Stimulated activated CD8-positive, alpha-beta memory T cell treated with anti-CD3 and anti-CD28 coated beads, Interleukin-15, amount 100 ng/mL, for 4 hours (primary cell): ENCODE measurements at regions not wholly inside any gene's neighbourhood (a gene's known extent, or its start where the extent isn't known, plus 50 kb on each side); places are given as distances from the start of the nearest gene placed in this dataset.
"Not testable (repeated sequence)": the region's sequence is repeated elsewhere in the genome, so short reads cannot be mapped to it uniquely, and the experiment has no call there.

ENCODE experiments used
- DNase-seq, 2 donors: peaks; one replicate each; pipeline ENCODE4 v3.0.0-alpha.2; 2020; ENCODE audit warnings: low read depth in 2 of 2

DNA sequence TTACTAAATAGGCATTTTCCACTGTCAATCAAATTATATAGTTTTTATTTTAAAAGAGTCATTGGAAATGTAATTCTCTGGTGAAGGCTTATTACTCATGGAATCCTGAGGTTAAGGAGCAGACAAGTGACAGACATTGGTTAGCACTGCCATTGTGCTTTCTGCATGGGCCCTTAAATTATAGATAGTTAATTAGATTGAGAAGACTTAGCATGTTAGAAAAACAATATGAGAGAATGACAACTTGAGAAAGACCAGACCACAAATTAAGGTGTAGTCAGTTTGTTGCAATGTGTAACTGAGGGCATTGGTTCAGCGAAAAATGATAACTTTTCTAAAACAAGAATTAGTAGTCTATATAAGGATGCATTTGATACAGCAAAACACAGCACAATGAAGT, 195.5 kb downstream of the SLITRK6 start:
- no peak for DNase-seq

DNA sequence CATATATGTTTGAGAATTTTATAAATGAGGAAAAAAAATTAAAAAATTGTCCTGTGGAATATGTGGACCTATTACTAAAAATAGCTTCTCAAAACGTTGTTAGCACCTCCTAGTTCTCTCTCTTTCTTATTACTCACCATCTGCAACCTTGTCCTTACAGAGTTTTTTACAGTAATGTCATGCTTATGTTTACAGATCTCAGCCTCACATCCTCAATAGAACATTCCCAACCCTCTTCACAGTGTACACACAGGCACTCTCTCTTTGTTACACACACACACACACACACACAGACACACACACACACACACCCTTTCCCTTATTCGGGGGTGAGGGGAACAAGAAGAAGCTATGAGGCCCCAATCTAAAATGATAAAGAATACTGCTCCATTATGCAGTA, 197.7 kb downstream of the SLITRK6 start:
- DNase-seq, result no peak

DNA sequence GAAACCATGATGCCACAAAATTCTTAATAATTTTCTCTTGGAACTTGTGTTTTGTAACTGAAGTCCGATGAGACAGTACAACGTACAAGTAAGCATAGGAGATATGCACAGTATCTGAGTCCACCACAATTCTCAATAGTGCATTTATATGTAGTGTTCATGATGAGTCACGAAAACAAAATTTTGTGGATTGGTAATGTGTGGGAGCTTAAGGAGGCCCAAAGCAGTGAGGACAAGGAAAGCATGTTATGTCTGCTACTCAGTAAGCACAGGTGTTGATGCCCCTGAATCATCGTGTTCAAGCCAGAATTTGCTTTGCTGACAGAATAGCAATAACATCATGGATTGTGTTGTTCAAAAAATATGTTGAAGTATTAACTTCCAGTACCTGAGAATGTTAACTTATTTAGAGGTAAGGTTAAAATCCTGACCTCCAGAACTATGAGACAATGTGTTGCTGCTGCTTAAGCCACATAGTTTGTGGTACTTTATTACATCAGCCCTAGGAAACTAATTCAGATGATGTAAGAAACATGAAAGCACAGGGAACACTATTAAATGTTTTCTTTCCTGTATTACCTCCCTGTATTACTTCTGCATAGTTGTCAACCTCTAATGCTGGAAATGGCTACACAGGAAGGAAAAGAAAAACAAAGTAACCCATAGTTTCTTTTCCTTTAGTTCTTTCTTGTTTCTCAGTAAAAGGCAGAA, 201.3 kb downstream of the SLITRK6 start:
- DNase-seq, result no peak

DNA sequence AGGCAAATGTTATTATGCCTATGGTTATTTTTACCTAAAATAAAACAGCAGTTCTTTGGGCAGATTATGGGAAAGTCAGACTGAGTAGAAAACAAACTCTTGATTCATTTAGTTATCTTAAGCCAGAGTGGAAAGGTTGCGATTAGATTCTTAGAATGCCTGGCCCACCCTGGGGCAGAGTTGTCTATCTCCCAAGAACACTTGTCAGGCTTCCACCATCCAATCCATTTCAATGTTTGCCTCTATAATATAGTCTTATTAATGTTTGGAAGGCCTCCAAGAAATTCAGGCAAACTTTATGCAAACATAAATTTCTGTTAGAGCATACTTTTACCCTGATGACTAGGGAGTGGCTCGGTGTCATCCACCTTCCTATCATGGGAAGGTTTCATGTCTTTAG, 207.0 kb downstream of the SLITRK6 start:
- no peak for DNase-seq

DNA sequence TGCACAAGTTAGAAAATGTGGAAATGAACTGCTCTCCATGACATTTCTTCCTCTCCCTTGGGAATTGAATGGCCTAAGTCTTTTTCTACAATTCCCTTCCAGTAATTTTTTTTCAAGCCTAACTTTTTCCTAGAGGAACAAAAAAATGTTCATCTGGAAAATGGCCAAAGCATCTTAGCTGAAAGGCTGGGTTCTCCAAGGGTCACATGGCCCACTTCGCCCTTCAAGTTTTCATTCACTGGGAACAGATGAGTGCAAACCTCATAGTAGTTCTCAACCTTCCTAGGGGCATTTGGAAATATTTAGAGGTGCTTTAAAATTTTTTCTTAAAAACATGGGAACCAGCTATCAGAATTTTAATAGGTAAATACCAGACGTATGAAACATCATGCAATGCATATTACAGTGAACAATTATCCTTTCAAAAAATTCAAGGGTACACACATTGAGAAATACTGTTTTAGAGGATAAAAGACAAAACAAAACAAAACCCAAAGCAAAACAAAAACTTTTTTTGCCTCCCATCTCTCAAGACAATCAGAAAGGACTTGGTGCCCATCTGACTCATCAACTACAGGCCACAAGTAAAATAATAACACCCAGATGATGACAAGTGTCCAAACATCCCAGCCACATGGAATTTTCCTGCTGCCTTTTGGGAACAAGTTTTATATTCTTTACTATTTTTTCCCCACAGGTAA, 208.8 kb downstream of the SLITRK6 start:
- DNase-seq, result no peak

DNA sequence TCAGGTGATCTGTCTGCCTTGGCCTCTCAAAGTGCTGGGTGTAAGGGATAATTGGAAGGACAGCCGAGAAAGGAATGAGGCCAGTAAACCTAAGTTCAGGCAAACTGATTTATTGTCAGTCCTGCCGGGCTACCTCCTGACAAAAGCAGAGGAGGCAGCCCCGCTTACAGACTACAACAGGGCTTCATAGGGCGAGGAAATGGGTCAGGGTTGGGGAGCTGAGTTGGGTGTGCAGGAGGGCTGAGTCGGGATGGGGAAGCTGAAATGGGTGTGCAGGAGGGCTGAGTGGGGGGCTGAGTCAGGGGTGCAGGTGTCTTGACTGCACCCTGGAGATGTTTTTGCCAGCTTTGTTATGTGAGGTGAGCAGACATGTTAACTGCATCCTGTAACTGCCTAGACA, 210.2 kb downstream of the SLITRK6 start:
- no peak for DNase-seq

DNA sequence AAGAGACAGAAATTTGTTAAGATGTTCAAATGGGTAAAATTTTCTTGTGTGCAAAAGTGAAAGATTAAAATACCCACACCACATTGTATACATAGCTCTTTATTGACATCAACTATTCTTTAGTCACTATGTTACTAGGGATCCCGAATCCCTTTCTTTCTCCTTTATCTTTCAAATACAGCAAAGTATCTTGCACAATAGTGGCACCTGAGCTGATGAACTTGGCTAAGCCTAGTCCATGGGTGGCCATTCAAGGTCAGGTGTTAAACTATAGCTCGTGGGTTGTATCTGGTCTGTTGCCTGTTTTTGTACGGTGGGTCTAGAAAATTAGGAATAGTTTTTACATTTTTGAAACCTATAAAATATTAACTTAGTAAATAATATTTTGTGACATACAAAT, 210.9 kb downstream of the SLITRK6 start:
- DNase-seq, result no peak

DNA sequence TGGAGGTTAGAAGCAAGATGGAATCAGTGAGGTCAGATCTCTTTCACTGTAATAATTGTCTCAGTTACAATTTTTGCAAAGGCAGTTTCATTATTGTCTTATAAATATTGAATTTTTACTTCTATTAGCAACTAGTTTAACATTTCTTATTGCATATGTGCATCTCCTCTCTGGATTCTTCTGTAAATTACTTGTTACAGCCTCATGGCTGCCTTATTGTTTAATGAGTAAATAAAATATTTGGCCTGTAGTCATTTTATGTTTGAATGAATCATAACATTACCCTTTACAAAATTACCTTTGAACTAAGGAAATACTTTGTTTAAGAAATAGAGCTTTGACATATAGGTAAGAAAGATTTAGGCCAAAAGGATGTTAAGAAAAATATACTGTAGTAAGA, 212.4 kb downstream of the SLITRK6 start:
- DNase-seq, result no peak

DNA sequence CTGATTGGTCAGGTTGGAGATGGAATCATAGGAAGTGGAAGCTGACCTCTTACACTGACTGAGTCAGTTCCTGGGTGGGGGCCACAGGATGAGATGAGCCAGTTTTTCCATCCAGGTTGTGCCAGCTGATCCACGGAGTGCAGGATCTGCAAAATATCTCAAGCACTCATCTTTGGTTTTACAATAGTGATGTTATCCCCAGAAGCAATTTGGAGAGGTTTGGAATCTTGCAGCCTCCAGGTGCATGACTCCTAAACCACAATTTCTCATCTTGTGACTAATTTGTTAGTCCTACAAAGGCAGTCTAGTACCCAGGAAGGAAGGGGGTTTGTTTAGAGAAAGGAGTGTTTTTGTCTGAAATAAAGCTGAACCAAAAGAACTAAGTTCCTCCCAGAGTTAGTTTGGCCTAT, 212.8 kb downstream of the SLITRK6 start:
- DNase-seq, result no peak

DNA sequence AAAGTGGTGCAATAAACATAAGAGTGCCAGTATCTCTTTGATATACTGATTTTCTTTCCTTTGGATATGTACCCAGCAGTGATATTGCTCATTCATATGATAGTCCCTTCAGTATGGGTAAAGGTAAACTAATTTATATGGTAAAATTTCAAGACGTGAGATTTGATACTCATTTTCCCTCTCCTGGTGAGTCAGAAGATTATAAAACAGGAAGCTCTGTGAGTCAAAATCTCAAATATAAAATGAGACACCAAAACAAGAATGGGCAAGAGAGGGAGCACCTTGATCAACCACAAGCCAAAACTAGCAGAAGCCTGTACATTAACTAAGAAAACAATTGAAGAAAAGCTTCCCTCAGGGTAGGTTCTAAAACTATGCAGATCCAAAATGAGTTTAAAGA, 216.3 kb downstream of the SLITRK6 start:
- no peak for DNase-seq

DNA sequence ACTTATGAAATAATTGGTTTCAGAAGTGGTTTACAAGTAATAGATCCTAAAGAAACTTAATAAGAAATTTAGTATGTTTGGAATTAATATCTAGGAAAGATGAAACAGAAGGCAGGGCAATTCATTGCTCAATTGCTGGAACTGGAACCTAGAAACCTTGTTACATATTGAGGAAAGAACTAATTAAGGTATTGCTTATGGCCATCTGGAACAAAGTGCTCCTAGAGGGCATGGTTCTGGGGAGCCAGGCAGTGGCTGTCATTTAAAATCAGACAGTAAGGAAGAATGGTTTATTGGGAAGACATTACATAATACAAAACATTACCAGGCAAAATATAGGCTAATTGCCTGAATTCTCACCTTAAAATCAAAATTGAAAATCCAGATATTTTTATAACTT, 224.1 kb downstream of the SLITRK6 start:
- DNase-seq, result no peak

DNA sequence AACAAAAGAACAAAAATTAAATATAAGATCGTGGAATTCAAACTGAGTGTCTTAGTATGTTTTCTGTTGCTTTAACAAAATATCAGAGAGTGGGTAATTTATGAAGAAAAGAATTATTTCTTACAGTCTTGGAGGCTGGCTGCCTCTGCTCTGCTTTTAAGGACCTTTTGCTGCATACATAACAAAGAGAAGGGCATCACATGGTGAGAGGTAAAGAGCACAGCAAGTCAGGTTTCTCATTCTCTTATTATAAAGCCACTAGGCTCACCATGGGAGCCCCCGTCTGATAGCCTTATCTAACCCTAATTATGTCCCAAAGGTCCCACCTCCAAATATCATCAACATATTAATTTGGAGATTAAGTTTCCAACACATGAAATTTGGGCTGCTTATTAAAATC, 231.3 kb downstream of the SLITRK6 start:
- DNase-seq, result no peak

DNA sequence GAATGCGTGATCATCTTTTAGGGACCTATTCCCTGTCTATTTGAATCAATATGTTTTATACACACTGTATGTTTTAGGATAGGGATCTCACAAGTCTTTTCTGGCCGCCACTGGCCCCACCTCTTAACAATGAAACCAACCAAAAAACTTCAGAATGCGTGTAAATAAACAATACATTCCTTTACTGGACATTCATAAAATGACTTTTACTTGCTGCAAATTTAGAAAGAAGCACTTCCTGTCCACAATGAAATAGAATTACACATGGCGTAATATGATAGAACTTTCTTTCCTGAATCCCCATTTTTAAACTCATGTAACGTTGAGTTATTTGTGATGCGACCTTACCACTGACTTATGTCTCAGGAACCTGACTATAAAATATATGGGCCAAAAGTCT, 233.6 kb downstream of the SLITRK6 start:
- no peak for DNase-seq

DNA sequence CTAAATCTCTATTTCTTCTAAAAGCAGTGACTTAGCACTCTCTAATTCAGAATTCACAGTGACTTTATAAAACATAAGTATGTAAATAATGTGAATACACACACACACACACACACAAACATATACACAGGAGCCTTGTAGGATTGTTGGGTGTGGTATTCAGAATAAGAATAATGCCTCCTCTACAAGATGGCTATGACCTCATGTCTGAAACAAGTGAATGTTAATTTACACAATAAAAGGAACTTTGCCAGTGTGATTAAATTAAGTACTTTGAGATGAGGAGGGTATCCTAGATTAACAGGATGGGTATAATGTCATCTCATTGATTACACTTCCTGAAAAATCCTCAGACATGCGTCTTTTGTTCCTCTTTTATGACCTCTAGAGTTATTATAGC, 234.6 kb downstream of the SLITRK6 start:
- no peak for DNase-seq

DNA sequence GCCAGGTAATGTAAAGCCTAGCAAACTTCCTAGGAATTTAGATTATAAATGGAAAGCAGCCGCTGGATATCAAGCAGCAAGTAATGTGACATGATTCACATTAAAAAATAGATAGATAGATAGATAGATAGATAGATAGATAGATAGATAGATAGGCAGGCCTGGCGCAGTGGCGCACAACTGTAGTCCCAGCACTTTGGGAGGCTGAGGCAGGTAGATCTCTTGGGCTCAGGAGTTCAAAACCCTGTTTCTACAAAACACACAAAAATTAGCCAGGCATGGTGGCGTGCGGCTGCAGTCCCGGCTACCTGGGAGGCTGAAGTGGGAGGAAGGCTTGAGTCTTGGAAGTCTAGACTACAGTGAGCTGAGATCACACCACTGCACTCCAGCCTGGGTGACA, 236.9 kb downstream of the SLITRK6 start:
- no peak for DNase-seq

DNA sequence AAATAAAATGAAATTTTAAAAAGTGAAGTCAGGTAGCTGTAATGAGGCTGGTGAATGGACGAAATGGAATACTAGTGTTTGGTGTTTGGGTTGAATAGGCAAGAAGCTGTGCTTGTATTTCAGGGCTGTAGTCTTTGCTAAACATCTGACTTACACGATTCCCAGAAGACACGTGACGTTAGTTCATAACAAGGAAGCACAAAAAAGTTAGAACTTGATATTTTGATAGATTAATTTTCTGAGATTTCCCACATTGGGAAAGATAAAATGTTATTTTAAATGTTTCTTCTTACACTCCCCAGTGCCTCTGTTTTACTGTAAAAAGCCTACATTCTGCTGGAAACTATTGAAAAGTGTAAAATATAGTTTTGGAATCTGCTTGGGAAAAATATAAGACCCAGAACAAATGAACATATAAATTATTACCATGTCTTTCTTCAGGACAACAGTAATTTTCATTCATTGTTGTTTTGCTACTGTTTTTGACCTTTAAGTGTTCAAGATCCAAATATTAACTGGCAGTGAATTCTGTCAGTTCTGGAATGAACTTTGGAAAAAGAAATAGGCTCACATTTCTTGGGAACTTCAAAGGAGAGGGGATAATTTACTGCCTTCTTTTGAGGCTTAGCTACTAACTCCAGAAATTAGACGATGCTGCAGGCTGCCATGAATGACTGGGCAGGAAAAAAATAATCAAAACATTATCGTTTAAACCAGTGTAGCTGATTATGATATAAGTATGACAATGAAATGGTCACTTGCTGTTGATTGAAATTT, 241.3 kb downstream of the SLITRK6 start:
- DNase-seq, result no peak

DNA sequence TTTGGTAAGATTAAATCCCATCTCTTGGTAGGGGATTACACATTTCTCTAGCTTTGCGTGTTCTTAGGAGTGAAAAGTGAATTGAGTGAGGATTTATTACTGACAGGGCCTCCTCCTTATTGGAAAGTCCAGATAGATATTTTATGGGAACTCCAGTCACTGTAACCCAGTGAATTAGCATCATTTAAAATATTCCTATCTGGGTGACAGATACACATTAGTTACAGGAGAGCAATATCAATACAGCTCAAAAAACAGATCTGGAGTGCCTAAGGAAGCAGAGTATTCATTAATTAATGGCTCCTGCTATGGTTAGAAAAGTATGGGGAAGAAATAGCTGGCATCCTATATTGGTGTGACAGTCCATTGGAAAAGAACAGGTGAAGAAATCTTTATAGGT, 248.2 kb downstream of the SLITRK6 start:
- DNase-seq, result no peak

DNA sequence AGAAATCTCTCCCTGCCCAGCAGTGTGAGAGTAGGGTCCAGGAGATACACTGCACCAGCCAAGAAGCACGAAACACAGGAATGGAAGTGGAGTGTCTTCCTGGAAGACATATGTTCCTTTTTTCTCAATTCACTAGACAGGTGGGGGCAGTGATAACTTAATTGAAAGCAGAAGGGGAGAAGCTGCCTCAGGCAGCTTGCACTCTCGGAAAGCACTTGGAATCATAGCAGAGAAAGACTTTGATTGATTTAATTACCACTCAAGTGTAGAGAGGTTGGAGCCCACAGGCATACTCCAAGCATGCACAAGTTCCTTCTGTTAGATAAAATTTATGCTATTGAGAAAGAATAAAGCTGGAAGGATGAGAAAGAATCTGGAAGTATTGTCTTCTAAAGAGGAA, 249.4 kb downstream of the SLITRK6 start:
- no peak for DNase-seq

DNA sequence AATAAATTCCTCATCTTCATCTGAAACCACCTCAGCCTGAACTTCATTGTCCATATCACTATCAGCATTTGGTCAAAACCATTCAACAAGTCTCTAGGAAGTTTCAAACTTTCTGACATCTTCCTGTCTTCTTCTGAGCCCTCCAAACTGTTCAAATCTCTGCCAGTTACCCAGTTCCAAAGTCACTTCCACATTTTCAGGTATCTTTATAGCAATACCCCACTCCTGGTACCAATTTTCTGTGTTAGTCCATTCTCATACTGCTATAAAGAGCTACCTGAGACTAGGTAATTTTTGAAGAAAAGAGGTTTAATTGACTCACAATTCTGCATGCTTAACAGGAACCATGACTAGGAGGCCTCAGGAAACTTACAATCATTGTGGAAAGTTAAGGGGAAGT, 250.4 kb downstream of the SLITRK6 start:
- DNase-seq, result not testable (repeated sequence)

DNA sequence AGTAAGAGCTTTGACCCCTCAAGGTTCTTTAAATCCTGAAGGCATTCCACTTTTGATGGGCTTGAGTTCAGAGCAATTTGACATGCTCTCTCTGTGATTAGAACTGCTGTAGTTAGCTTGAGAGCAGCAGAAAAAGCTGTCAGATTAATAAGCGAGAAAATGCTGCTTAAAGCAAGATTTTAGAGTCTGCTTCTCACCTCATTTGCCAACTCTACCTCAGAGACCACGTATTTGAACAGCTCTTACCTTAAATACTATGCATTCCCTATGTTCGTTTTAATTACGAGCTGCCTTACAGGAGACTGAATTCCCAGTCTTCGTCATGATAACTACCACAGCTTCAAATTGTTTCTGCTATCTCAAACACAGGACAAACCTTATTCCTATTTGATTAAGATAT, 253.4 kb downstream of the SLITRK6 start:
- DNase-seq, result no peak

DNA sequence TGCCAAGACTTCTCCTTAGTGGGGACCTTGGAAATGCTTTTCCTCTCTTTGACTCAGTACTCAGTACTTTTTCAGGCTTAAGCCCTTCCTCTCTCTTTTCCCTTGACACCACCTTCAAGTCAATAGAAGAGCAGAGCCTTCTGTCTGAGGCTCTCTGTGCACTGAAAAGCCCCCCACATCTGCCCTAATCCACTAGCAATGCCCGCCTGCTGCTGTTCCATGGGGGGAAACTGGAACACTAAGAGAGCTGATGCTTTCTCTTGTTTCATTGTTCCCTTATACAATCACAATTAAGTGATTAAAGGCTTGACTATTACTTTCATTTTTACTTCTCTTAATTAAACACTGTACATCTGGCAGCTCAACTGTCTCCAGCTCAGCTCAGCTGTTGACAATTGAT, 254.5 kb downstream of the SLITRK6 start:
- no peak for DNase-seq

DNA sequence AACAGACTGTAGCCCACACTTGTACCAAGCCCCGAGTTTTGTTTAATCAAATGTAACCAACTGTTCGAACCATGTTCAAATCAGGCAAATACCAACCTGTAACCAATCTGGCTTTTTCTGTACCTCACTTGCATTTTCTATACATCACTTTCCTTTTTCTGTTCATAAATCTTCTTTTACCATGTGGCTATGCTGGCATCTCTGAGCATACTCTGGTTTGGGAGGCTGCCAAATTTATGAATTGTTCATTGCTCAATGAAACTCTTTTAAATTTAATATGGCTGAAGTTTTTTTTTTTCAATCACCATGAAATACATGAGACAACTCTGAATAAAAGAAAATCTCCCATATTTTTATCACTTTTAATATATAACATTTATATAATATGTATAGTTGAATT, 256.1 kb downstream of the SLITRK6 start:
- DNase-seq, result no peak

DNA sequence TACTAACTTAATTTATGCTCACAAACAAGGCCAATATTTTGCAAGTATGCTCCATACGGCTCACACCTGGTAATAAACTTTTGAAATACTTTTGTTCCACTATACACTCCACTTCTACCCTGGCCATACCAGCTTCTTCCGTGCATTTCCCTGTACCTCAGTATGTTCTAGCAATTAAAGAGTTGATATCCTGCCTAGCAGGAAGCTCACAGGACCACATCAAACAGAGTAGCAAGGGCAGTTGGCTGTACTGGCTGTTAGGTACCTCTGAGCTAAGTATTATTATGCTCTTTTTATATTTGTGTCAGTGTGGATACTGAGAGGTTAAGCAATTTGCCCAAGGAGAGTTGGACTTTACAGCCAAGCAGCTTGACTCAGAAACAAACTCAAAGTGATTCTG, 257.7 kb downstream of the SLITRK6 start:
- DNase-seq, result no peak
